ENCODE measurements at regions not wholly inside any gene's neighbourhood (a gene's known extent, or its start where the extent isn't known, plus 50 kb on each side); places are given as distances from the start of the nearest gene placed in this dataset.

DNA sequence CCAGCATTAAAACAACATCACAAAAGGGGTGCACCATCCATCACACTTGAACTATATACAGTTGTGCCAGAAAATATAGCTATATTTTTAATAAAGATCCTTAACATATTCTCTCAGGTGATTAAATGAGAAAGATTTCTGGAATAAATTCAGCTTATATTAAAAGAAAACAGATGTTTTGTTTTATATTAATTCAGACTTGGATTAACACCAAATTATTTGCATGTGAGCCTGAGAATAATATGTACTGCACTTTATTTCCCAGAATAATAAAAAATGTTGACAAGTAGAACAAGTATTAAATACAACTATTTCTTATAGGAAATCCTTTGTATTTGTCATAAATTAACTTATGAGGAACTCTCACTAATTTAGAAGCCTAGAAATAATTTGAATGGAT, 1467.4 kb downstream of the RAPGEF2 start:
- no peak for TF ChIP-seq POLR2AphosphoS5 (IDR thresholded peaks at IDR 0.05; ENCODE audit: borderline replicate concordance, low read depth, low read length)
- TF ChIP-seq EZH2 (IDR thresholded peaks at IDR 0.05) = no peak
- no peak for TF ChIP-seq FOXP2 (optimal IDR thresholded peaks at IDR 0.05; ENCODE audit: control extremely low read depth, extremely low read length, insufficient read depth)
